Esophagus squamous epithelium (tissue), 5 donors: ENCODE measurements at regions not wholly inside any gene's neighbourhood (a gene's known extent, or its start where the extent isn't known, plus 50 kb on each side); places are given as distances from the start of the nearest gene placed in this dataset.

Experiments used
- DNase-seq: peaks from one replicate; lab custom pipeline; 2025; lab: John Stamatoyannopoulos, UW
- H3K27ac ChIP-seq, 4 donors: fragments of 200-600 bp; sonication (generic); one replicate each; pipeline ENCODE4 v1.5.1; 2016 to 2019; ENCODE audit warnings: mild to moderate bottlenecking in 1 of 4
- H3K27me3 ChIP-seq, 4 donors: fragments of 200-600 bp; sonication (generic); 1 replicate in 3 of 4; 2 replicates in 1 of 4; pipeline versions ENCODE4 v1.5.1 to v1.6.0; 2017 to 2021; ENCODE audit warnings: antibody characterized with exemption in 1 of 4
- H3K36me3 ChIP-seq, 3 donors: fragments of 200-600 bp; sonication (generic); one replicate each; pipeline ENCODE4 v1.5.1; 2016 to 2019
- H3K4me1 ChIP-seq, 3 donors: fragments of 200-600 bp; sonication (generic); one replicate each; pipeline ENCODE4 v1.5.1; 2017 to 2019
- H3K4me3 ChIP-seq, 4 donors: fragments of 200-600 bp; sonication (generic); 1 replicate in 3 of 4; 2 replicates in 1 of 4; pipeline ENCODE4 v1.5.1; 2016 to 2019; ENCODE audit warnings: mild to moderate bottlenecking in 2 of 4, moderate library complexity in 1 of 4
- H3K9me3 ChIP-seq, 3 donors: fragments of 200-600 bp; sonication (generic); one replicate each; pipeline ENCODE4 v1.5.1; 2016 to 2019
- POLR2A ChIP-seq, 4 donors: fragments of 450-650 bp; IDR thresholded peaks; one replicate each; pipeline ENCODE4 v1.6.1; 2017; ENCODE audit warnings: antibody characterized with exemption in 4 of 4, mild to moderate bottlenecking in 4 of 4, moderate library complexity in 3 of 4
- WGBS, 2 donors: methylation state at CpG; one replicate each; pipeline ENCODE4 v1.1.5; 2018; 5-methylcytosine and 5-hydroxymethylcytosine counted together
- intact Hi-C: fragments of 100-400 bp; cut with DNase I; formaldehyde crosslinking; loops from one replicate; pipeline ENCODE4 v1.15.0; 2022
- TF ChIP-seq, protein P1 (sequence below), 6 experiments: fragments of 450-650 bp in 4 of 6; fragments of 200-600 bp in 2 of 6; sonication (generic) in 2 of 6; IDR thresholded peaks; one replicate each; pipeline ENCODE4 v1.5.1; 2016 to 2019; ENCODE audit warnings: antibody characterized with exemption in 6 of 6, mild to moderate bottlenecking in 4 of 6, moderate library complexity in 4 of 6
- donor health status: DM: yes; HTN: yes; CAD: no.

DNA sequence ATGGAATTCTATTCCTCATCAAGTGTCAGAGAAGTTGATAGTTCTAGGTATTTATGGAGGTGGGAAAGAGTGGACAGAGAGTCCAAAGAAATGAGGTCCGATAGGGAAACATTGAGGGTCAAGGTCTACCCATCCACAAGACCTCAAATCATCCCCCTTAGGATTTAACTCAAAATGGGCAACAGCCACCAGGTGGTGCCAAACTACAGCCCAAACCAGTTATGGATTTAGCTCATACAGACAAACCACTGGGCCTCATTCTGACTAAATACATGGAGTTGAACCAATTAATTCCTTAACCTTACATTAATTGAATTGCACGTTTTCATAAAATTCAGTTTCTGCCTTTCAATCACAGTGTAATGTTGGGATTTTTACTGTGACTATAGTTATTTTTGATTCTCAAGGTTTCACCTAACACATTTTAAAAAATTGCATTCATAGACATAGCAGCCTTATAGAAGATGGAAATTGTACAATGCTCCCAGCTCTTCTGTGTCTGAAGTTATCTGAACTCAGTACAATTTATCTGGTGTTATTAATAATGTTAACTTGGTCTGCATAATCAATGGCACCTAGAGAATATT, 98.2 kb upstream of the HNMT start:
- Histone ChIP-seq H3K4me3 (no peak overlapping the region), H3K4me1 (no peaks in the 10 kb centered on the region), H3K27ac (no peak overlapping the region), H3K9me3 (no peaks in the 10 kb centered on the region), H3K27me3 (no peaks in the 10 kb centered on the region), H3K36me3 (no peaks in the 10 kb centered on the region)
- intact Hi-C loops = no loop called here
- TF ChIP-seq, protein P1, sequence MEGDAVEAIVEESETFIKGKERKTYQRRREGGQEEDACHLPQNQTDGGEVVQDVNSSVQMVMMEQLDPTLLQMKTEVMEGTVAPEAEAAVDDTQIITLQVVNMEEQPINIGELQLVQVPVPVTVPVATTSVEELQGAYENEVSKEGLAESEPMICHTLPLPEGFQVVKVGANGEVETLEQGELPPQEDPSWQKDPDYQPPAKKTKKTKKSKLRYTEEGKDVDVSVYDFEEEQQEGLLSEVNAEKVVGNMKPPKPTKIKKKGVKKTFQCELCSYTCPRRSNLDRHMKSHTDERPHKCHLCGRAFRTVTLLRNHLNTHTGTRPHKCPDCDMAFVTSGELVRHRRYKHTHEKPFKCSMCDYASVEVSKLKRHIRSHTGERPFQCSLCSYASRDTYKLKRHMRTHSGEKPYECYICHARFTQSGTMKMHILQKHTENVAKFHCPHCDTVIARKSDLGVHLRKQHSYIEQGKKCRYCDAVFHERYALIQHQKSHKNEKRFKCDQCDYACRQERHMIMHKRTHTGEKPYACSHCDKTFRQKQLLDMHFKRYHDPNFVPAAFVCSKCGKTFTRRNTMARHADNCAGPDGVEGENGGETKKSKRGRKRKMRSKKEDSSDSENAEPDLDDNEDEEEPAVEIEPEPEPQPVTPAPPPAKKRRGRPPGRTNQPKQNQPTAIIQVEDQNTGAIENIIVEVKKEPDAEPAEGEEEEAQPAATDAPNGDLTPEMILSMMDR (IDR thresholded peaks at IDR 0.05) = peak in 5 of 6 experiments; percentile 34 to 63 (median 45)
- no peak for TF ChIP-seq POLR2A (IDR thresholded peaks at IDR 0.05)
- no peak for DNase-seq
- WGBS, 2 donors = 7 to 20% methylated on average over 2 of the region's 2 CpGs

DNA sequence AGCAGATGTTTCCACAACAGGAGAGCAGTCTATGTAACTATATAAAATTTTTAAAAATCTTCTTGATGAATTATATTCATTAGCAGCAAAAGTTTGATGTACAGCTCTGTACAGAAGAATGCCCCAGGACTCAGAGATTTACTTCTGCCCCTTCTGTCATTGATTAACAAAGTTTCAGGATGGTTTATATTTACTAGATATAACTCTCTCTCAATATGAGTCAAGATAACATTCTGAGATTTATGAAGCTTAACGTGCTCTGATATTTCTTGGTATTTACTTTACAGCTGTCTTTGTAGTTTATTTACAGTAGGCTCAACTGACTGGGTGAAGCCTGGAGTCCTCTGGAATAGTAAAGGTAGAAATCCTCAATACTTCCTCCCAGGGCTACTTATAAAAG, 93.6 kb upstream of the HNMT start:
- WGBS, 2 donors = 5 to 8% methylated on average over 1 of the region's 1 CpG
- TF ChIP-seq, protein P1 (IDR thresholded peaks at IDR 0.05) = no peak
- no peak for TF ChIP-seq POLR2A (IDR thresholded peaks at IDR 0.05)
- no peaks in the 10 kb centered on the region for H3K36me3 ChIP-seq

DNA sequence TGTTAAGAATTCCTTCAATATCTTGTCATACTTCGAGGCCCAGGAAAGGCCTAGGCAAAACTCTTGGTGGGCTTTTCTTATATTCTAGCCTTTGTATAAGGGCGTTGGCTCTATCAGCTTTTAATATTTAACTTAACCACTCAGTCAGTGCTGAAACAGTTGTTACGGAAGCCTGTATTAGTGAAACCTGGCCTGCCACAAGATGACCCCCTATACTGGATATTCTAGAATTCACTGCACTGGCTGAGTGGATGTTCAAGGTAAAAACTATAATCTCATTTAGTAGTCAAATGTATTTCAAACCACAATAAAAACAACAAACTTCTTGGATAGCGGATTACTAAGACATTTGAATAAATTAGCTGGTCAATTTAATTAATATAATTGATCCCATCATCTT, 91.7 kb upstream of the HNMT start:
- no peak for DNase-seq
- Histone ChIP-seq H3K27me3 (no peaks in the 10 kb centered on the region), H3K27ac (no peak overlapping the region), H3K4me1 (no peaks in the 10 kb centered on the region), H3K9me3 (no peaks in the 10 kb centered on the region), H3K4me3 (no peak overlapping the region), H3K36me3 (no peaks in the 10 kb centered on the region)
- intact Hi-C loops = no loop called here
- 78 to 83% methylated on average over 3 to 4 of the region's 4 CpGs for WGBS, 2 donors
- TF ChIP-seq, protein P1 (IDR thresholded peaks at IDR 0.05) = no peak

More for the DNA sequence above, 93.6 kb upstream of the HNMT start:
- Histone ChIP-seq H3K4me3 (no peak overlapping the region), H3K27me3 (no peaks in the 10 kb centered on the region), H3K4me1 (no peaks in the 10 kb centered on the region), H3K27ac (no peak overlapping the region), H3K9me3 (no peaks in the 10 kb centered on the region)
- no peak for DNase-seq
- intact Hi-C loops = no loop called here

DNA sequence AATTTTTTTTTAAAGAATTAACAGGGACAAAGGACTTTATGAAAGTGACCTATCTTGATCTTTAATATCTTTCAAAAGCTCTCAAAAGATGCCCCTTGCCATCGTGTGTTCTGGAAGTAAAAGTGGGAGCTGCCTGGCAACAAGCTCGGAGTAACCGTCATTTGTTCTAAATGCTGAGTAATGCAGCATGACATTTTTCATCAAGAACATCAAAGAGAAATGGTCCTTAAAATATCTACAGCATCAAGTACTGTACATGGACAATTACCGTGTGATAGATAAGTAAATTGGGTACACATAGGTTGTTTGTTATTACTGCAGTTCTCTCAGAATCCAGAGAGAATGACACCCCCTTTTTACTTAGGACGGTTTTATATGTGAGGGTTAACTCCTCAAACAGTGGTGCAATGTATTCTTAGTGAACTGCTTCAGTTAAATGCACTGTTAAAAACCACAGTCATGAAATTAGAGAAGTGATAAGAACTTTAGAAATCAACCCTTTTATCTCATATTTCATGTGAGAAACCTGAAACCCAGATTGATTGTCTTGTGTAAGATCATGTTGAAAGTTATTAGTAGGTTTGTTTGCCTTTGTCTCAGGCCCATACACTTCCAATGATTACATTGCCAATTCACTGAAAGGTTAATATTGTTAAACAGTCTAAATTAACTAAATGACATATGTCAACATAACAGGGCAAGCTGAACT, 90.6 kb upstream of the HNMT start:
- no peaks in the 10 kb centered on the region for H3K27me3 ChIP-seq
- no peak for DNase-seq
- H3K27ac ChIP-seq = no peak overlapping the region
- H3K36me3 ChIP-seq = no peaks in the 10 kb centered on the region
- no peaks in the 10 kb centered on the region for H3K9me3 ChIP-seq
- 34 to 35% methylated on average over 5 of the region's 5 CpGs for WGBS, 2 donors
- no peaks in the 10 kb centered on the region for H3K4me1 ChIP-seq
- intact Hi-C loops = no loop called here
- TF ChIP-seq, protein P1 (IDR thresholded peaks at IDR 0.05) = no peak
- no peak for TF ChIP-seq POLR2A (IDR thresholded peaks at IDR 0.05)
- H3K4me3 ChIP-seq = no peak overlapping the region

DNA sequence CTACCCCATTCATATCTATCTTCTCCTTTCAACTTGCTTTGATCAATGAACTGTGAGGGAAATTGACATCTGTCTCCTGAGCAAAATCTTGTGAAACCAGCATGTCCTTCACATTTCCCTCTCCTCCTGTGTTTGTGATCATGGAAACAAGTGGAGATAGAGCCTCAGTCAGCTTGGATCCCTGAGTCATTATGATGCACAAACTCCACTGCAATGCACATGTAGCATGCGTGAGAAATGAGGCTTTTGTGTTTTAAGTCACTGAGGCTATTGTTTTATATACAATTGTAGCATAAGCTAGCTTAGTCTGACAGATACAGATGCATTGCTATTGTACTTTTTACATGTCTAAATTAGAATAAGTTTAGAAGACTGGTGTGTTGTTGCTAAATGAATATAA, 85.2 kb upstream of the HNMT start:
- Histone ChIP-seq H3K4me3 (no peak overlapping the region), H3K27ac (no peak overlapping the region), H3K36me3 (no peaks in the 10 kb centered on the region), H3K9me3 (no peaks in the 10 kb centered on the region), H3K4me1 (no peaks in the 10 kb centered on the region), H3K27me3 (no peaks in the 10 kb centered on the region)
- no peak for TF ChIP-seq POLR2A (IDR thresholded peaks at IDR 0.05)
- TF ChIP-seq, protein P1 (IDR thresholded peaks at IDR 0.05) = no peak
- WGBS, 2 donors = 67 to 73% methylated on average over 1 of the region's 1 CpG
- no peak for DNase-seq
- intact Hi-C loops = no loop called here
